Stimulated activated CD8-positive, alpha-beta memory T cell treated with anti-CD3 and anti-CD28 coated beads, Interleukin-12 subunit alpha, Interleukin-12 subunit beta, amount 100 ng/mL, for 24 hours (primary cell): ENCODE measurements at regions not wholly inside any gene's neighbourhood (a gene's known extent, or its start where the extent isn't known, plus 50 kb on each side); places are given as distances from the start of the nearest gene placed in this dataset.

Experiments
- DNase-seq: peaks from one replicate; pipeline ENCODE4 v3.0.0-alpha.2; 2020; ENCODE audit errors: extremely low read depth

- no peak for DNase-seq
Measured at GRCh38 chr1:193312432-193312831, 126.0 kb upstream of the B3GALT2 start.

DNA sequence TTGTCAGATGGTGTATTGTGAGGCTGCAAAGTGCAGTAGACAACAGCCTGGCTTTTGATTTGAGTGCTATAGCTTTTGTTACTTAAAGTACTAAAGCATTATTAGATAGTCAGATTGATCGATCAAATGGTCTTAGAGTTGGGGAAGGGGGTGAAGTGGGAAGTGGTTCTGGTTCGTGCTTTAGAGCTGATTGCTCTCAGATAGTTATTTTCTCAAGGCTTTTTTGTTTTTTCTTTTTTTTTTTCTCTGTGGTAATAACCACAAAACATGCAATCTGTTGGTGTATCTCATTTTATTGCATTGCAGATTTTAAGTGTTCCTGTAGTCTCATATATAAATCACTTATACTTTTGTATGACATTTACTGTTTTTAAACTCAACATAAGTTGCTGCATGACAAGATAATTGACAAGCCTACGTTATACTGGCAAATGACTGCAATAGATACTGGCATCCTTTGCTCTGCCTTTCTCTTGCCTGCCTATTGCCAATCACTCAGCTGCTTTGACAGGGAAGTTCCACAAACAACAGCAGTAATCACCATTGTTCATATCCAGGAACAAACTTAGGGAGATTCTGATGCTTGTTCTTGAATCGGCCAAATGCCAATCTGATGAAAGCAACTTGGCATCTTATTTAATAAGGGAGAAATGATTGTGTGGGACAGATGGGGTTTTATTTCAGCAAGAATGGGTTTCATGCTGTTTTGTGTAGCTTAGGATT is 125.0 kb upstream of the B3GALT2 start:
- DNase-seq, result no peak

DNA sequence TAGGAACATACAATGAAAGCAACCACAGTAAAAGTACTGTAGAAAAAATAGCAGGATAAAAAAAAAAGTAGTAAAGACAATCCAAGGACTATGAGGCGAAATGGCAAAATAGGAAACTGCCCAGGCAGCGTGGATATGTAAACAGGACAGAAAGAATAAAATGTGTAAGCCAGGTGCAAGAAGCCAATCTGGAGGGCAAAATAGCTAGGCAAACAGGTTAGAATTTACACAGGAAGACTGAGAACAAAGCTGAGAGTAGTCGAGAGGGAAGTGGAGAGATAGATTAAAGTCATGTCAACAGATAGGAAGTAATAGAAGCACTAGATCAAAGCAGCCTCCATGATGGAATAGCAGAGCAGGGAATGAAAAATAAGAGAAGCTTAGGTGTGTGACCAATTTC is 124.2 kb upstream of the B3GALT2 start:
- no peak for DNase-seq

DNA sequence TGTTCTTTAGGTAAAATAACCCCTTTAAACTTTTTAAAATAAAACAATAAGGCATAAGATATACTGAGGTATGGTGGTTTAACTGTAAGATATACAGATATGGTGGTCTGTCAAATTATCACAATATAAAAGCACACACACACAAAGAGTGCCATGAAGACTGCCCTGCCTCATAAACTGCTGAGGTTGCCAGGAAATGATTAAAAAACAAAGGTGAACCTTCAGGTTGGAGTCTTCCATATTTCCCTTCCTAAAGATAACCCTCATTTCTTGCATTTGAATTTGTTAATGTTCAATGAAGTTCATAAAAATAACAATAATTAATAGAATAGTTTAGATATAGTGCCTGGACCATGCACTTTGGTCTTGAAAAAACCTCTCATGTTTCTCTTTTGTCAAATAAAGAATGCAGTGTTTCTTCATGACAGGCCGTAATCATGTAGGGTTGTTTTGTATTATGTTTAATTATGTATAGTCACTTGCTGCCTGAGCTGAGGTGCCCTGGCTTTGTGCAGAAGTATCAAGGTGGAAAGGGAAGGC is 123.6 kb upstream of the B3GALT2 start:
- DNase-seq, result no peak

- no peak for DNase-seq
Measured at GRCh38 chr1:193308438-193308837, 122.0 kb upstream of the B3GALT2 start.

DNA sequence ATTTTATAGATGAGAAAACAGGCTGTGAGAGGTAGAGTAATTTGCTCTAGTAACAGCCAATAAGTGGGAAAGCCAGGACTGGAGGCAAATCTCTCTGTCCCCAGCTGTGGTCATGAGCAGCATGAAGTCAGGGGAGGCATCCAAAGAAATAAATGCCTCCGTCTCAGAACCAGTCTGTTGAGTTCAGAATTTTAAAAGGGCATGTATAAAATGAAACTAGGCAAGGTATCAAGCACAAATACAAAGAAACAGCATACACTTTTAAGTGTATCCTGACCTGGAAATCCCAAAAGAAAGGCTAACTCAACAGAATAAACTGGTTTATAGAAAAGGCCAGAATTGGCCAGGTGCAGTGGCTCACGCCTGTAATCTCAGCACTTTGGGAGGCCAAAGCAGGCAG is 120.0 kb upstream of the B3GALT2 start:
- DNase-seq, result no peak
